ENCODE measurements at regions not wholly inside any gene's neighbourhood (a gene's known extent, or its start where the extent isn't known, plus 50 kb on each side); places are given as distances from the start of the nearest gene placed in this dataset.

DNA sequence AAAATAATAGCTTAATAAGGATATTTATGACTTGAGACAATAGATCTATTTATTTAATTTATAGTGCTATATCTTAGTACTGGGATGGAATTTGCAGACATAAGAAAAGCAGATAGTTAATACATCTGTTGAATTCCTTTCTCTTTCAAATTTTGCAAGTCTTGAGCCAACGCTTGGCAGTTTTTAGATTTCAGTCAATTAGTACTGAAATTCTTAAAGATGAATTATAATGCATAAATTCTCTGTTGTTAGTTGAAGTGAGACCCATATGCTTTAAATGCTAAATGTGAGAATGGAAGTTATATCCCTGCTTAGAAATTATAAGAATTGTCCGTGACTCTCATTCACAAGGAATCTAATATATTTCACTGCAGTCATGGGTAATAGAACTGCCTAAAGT lies 225.1 kb upstream of the ADGRB3 start:
- H3K79me2 ChIP-seq (ENCODE audit: low read length): no peaks in the 10 kb centered on the region
- H3K27me3 ChIP-seq (ENCODE audit: low read length): no peaks in the 10 kb centered on the region
- ChIA-PET POLR2A (ENCODE audit: unreplicated experiment) (no interaction called here), CTCF (no interaction called here)
- H3K9me3 ChIP-seq (ENCODE audit: low read length): no peaks in the 10 kb centered on the region
- H3K9ac ChIP-seq (ENCODE audit: low read length): no peak overlapping the region
- intact Hi-C loops (cut with micrococcal nuclease): no loop called here
- no peaks in the 10 kb centered on the region for H4K20me1 ChIP-seq (ENCODE audit: low read length)
- H3K4me3 ChIP-seq (ENCODE audit: low read length): no peak overlapping the region
- no peak for TF ChIP-seq EZH2phosphoT487 (IDR thresholded peaks at IDR 0.05; ENCODE audit: borderline replicate concordance, low read length)
- no peak for TF ChIP-seq EZH2 (IDR thresholded peaks at IDR 0.05; ENCODE audit: low read length, unreplicated experiment)
- TF ChIP-seq, protein P1, sequence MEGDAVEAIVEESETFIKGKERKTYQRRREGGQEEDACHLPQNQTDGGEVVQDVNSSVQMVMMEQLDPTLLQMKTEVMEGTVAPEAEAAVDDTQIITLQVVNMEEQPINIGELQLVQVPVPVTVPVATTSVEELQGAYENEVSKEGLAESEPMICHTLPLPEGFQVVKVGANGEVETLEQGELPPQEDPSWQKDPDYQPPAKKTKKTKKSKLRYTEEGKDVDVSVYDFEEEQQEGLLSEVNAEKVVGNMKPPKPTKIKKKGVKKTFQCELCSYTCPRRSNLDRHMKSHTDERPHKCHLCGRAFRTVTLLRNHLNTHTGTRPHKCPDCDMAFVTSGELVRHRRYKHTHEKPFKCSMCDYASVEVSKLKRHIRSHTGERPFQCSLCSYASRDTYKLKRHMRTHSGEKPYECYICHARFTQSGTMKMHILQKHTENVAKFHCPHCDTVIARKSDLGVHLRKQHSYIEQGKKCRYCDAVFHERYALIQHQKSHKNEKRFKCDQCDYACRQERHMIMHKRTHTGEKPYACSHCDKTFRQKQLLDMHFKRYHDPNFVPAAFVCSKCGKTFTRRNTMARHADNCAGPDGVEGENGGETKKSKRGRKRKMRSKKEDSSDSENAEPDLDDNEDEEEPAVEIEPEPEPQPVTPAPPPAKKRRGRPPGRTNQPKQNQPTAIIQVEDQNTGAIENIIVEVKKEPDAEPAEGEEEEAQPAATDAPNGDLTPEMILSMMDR (conservative IDR thresholded peaks at IDR 0.05; ENCODE audit: low read depth, low read length): no peak
- no peak for DNase-seq
- ATAC-seq: no peak
- H3K9me2 ChIP-seq (replicated peaks; ENCODE audit: low read length): no peaks in the 10 kb centered on the region
- no peaks in the 10 kb centered on the region for H3K4me1 ChIP-seq (ENCODE audit: insufficient read depth, low read length)
- no TSS peak for BruUV-seq (replicated peaks)
- H3F3A ChIP-seq (ENCODE audit: low read length, unreplicated experiment): no peaks in the 10 kb centered on the region
- H3K4me2 ChIP-seq (ENCODE audit: low read length): no peak overlapping the region
- no peak overlapping the region for H2AFZ ChIP-seq (ENCODE audit: low read length)
- no peaks in the 10 kb centered on the region for H3K36me3 ChIP-seq (ENCODE audit: low read depth, low read length)
- no peak overlapping the region for H3K27ac ChIP-seq (ENCODE audit: low read length)

DNA sequence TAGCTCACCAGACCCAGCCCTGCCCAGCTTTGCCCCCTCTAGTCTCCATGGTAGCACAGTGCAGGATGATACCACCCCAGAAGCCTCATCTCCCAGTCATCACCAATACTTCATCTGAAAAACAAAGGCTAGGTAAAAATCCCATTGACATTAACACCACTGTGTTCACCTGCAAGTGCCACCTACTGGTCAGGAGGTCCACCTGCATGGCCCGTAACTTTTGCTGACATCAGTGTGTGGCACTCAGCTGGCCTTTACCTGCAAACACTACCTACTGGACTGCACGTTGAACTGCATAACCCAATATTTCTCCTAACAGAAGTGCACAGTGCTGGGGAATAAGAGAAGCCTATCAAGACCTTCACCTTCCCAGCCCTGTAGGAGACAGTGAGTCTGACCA lies 234.7 kb upstream of the ADGRB3 start:
- Histone ChIP-seq H4K20me1 (ENCODE audit: low read length) (no peaks in the 10 kb centered on the region), H3K79me2 (ENCODE audit: low read length) (no peaks in the 10 kb centered on the region), H3F3A (ENCODE audit: low read length, unreplicated experiment) (no peaks in the 10 kb centered on the region), H3K27me3 (ENCODE audit: low read length) (no peaks in the 10 kb centered on the region), H3K4me1 (ENCODE audit: insufficient read depth, low read length) (no peaks in the 10 kb centered on the region), H3K9ac (ENCODE audit: low read length) (no peak overlapping the region), H2AFZ (ENCODE audit: low read length) (no peak overlapping the region), H3K36me3 (ENCODE audit: low read depth, low read length) (no peaks in the 10 kb centered on the region), H3K9me2 (replicated peaks; ENCODE audit: low read length) (no peaks in the 10 kb centered on the region), H3K27ac (ENCODE audit: low read length) (no peak overlapping the region), H3K4me3 (ENCODE audit: low read length) (no peak overlapping the region), H3K9me3 (ENCODE audit: low read length) (no peaks in the 10 kb centered on the region), H3K4me2 (ENCODE audit: low read length) (no peak overlapping the region)
- no TSS peak for BruUV-seq (replicated peaks)
- ATAC-seq: no peak
- POLR2A ChIA-PET (ENCODE audit: unreplicated experiment): no interaction called here
- intact Hi-C loops (cut with micrococcal nuclease): no loop called here
- no peak for DNase-seq
- CTCF ChIA-PET: no interaction called here
- TF ChIP-seq EZH2phosphoT487 (IDR thresholded peaks at IDR 0.05; ENCODE audit: borderline replicate concordance, low read length): no peak

DNA sequence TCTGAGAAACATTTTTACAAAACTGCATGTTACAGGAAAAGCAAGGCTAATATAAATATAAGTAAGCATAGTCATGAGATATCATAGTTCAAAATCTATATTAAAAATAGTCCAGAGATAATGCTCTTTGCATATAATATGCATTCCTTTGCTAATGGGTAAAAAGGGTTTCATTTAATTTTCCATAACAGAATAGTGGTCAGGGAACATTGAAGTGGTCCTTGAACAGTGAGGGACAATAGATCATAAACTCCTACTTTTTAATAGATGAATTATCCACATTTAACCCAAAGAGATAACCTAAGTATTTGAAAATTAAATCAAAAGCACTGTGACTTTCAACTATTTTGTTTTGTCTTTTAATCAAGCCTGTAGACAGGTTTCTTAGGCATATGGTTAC lies 243.1 kb upstream of the ADGRB3 start:
- DNase-seq: no peak
- TF ChIP-seq EZH2 (IDR thresholded peaks at IDR 0.05; ENCODE audit: low read length, unreplicated experiment) (no peak), EZH2phosphoT487 (IDR thresholded peaks at IDR 0.05; ENCODE audit: borderline replicate concordance, low read length) (no peak)
- TF ChIP-seq, protein P1 (conservative IDR thresholded peaks at IDR 0.05; ENCODE audit: low read depth, low read length): no peak
- no peaks in the 10 kb centered on the region for H3K27me3 ChIP-seq (ENCODE audit: low read length)
- no peaks in the 10 kb centered on the region for H3K9me3 ChIP-seq (ENCODE audit: low read length)
- CTCF ChIA-PET: no interaction called here
- no peaks in the 10 kb centered on the region for H3F3A ChIP-seq (ENCODE audit: low read length, unreplicated experiment)
- H3K9ac ChIP-seq (ENCODE audit: low read length): no peak overlapping the region
- BruUV-seq (replicated peaks): no TSS peak
- H3K4me1 ChIP-seq (ENCODE audit: insufficient read depth, low read length): no peaks in the 10 kb centered on the region
- H3K27ac ChIP-seq (ENCODE audit: low read length): no peak overlapping the region
- H3K36me3 ChIP-seq (ENCODE audit: low read depth, low read length): no peaks in the 10 kb centered on the region
- H3K4me2 ChIP-seq (ENCODE audit: low read length): no peak overlapping the region
- no peak for ATAC-seq
- no peaks in the 10 kb centered on the region for H4K20me1 ChIP-seq (ENCODE audit: low read length)
- H3K4me3 ChIP-seq (ENCODE audit: low read length): no peak overlapping the region
- intact Hi-C loops (cut with micrococcal nuclease): no loop called here
- H3K9me2 ChIP-seq (replicated peaks; ENCODE audit: low read length): no peaks in the 10 kb centered on the region
- H3K79me2 ChIP-seq (ENCODE audit: low read length): no peaks in the 10 kb centered on the region
- POLR2A ChIA-PET (ENCODE audit: unreplicated experiment): no interaction called here
- no peak overlapping the region for H2AFZ ChIP-seq (ENCODE audit: low read length)
